PC-9 (cell line): ENCODE measurements at regions not wholly inside any gene's neighbourhood (a gene's known extent, or its start where the extent isn't known, plus 50 kb on each side); places are given as distances from the start of the nearest gene placed in this dataset.
"Not testable (repeated sequence)": the region's sequence is repeated elsewhere in the genome, so short reads cannot be mapped to it uniquely, and the experiment has no call there.

Experiments
- BruUV-seq: library from RNA; stranded (reverse); fragments of 400-500 nt; replicated peaks from 2 replicates; lab custom pipeline; 2021; lab: Mats Ljungman, UMichigan
- CTCF ChIA-PET: fragments of 300-600 bp; sonication (Branson Sonifier 250); formaldehyde crosslinking; loops from one replicate; lab custom pipeline; 2022; ENCODE audit warnings: antibody characterized with exemption; lab: Charles Lee
- POLR2A ChIA-PET: fragments of 300-600 bp; sonication (Branson Sonifier 250); formaldehyde crosslinking; loops from one replicate; lab custom pipeline; 2022; ENCODE audit warnings: antibody characterized with exemption; ENCODE audit not compliant: unreplicated experiment; lab: Charles Lee
- DNase-seq, 2 experiments: peaks; one replicate each; pipeline versions ENCODE4 v3.0.0 to v3.0.0-alpha.2; 2015 to 2022; ENCODE audit warnings: mixed read lengths in 1 of 2
- H2AFZ ChIP-seq: fragments of 200-600 bp; sonication (generic); 2 replicates; pipeline ENCODE4 v1.8.1; 2017; ENCODE audit warnings: antibody characterized with exemption
- H3F3A ChIP-seq: fragments of 200-600 bp; sonication (generic); 2 replicates; pipeline ENCODE4 v1.8.1; 2017; ENCODE audit warnings: antibody characterized with exemption, mild to moderate bottlenecking, low read depth; ENCODE audit not compliant: insufficient read depth
- H3K27ac ChIP-seq: fragments of 200-600 bp; sonication (generic); 2 replicates; pipeline ENCODE4 v1.6.1; 2016; ENCODE audit warnings: mixed run types
- H3K27me3 ChIP-seq: fragments of 200-600 bp; sonication (generic); 2 replicates; pipeline ENCODE4 v1.6.1; 2016; ENCODE audit warnings: low read depth, mixed run types; ENCODE audit not compliant: insufficient read depth
- H3K36me3 ChIP-seq: fragments of 200-600 bp; sonication (generic); 2 replicates; pipeline ENCODE4 v1.6.1; 2016; ENCODE audit warnings: low read depth, mixed run types
- H3K4me1 ChIP-seq: fragments of 200-600 bp; sonication (generic); replicated peaks from 2 replicates; pipeline ENCODE4 v1.6.1; 2016; ENCODE audit warnings: mixed run types; ENCODE audit not compliant: insufficient read depth
- H3K4me2 ChIP-seq: fragments of 200-600 bp; sonication (generic); 2 replicates; pipeline ENCODE4 v1.6.1; 2017; ENCODE audit warnings: mixed run types
- H3K4me3 ChIP-seq: fragments of 200-600 bp; sonication (generic); 2 replicates; pipeline ENCODE4 v1.6.1; 2016; ENCODE audit warnings: mixed run types
- H3K79me2 ChIP-seq: fragments of 200-600 bp; sonication (generic); 2 replicates; pipeline ENCODE4 v1.6.1; 2017; ENCODE audit warnings: low read depth, mixed run types
- H3K9me2 ChIP-seq: fragments of 200-600 bp; sonication (generic); 2 replicates; pipeline ENCODE4 v1.8.1; 2017; ENCODE audit warnings: mild to moderate bottlenecking; ENCODE audit not compliant: insufficient read depth
- H3K9me3 ChIP-seq: fragments of 200-600 bp; sonication (generic); 2 replicates; pipeline ENCODE4 v1.8.1; 2016; ENCODE audit warnings: low read depth; ENCODE audit not compliant: insufficient read depth
- H4K20me1 ChIP-seq: fragments of 200-600 bp; sonication (generic); 2 replicates; pipeline ENCODE4 v1.8.1; 2017; ENCODE audit not compliant: insufficient read depth
- EZH2 ChIP-seq: fragments of 200-600 bp; sonication (generic); IDR thresholded peaks from 2 replicates; pipeline ENCODE4 v1.8.0; 2017; ENCODE audit warnings: antibody characterized with exemption, low read depth
- intact Hi-C: fragments of 100-400 bp; cut with micrococcal nuclease; formaldehyde crosslinking; loops from one replicate; pipeline ENCODE4 v1.10.0; 2022; ENCODE audit not compliant: unreplicated experiment
- TF ChIP-seq, protein P1 (sequence below): fragments of 200-600 bp; sonication (generic); conservative IDR thresholded peaks from 2 replicates; pipeline ENCODE4 v1.6.1; 2017; ENCODE audit warnings: mixed run types, antibody characterized with exemption, mild to moderate bottlenecking, moderate library complexity

- no peaks in the 10 kb centered on the region for H3K36me3 ChIP-seq
- H3K79me2 ChIP-seq, result no peaks in the 10 kb centered on the region
- ChIA-PET POLR2A (no interaction called here), CTCF (no interaction called here)
- no peak overlapping the region for H3K4me2 ChIP-seq
- no TSS peak for BruUV-seq
- no peaks in the 10 kb centered on the region for H3K27me3 ChIP-seq
- no peak for DNase-seq
- H3K27ac ChIP-seq, result no peak overlapping the region
- H3K9me2 ChIP-seq, result no peaks in the 10 kb centered on the region
- no peak overlapping the region for H3K4me3 ChIP-seq
- H2AFZ ChIP-seq, result no peak overlapping the region
- H4K20me1 ChIP-seq, result no peaks in the 10 kb centered on the region
- no peaks in the 10 kb centered on the region for H3K4me1 ChIP-seq
- no peaks in the 10 kb centered on the region for H3K9me3 ChIP-seq
- no peaks in the 10 kb centered on the region for H3F3A ChIP-seq
- intact Hi-C loops, result no loop called here
- TF ChIP-seq, protein P1, sequence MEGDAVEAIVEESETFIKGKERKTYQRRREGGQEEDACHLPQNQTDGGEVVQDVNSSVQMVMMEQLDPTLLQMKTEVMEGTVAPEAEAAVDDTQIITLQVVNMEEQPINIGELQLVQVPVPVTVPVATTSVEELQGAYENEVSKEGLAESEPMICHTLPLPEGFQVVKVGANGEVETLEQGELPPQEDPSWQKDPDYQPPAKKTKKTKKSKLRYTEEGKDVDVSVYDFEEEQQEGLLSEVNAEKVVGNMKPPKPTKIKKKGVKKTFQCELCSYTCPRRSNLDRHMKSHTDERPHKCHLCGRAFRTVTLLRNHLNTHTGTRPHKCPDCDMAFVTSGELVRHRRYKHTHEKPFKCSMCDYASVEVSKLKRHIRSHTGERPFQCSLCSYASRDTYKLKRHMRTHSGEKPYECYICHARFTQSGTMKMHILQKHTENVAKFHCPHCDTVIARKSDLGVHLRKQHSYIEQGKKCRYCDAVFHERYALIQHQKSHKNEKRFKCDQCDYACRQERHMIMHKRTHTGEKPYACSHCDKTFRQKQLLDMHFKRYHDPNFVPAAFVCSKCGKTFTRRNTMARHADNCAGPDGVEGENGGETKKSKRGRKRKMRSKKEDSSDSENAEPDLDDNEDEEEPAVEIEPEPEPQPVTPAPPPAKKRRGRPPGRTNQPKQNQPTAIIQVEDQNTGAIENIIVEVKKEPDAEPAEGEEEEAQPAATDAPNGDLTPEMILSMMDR, result no peak
- no peak for TF ChIP-seq EZH2
These were observed 398.8 kb downstream of the NFIB start for GRCh38 chr9:13915131-13915530.

- CTCF ChIA-PET, result no interaction called here
- no peak overlapping the region for H3K4me3 ChIP-seq
- no peaks in the 10 kb centered on the region for H4K20me1 ChIP-seq
- DNase-seq, result no peak
- H3K27ac ChIP-seq, result no peak overlapping the region
- no peaks in the 10 kb centered on the region for H3K9me3 ChIP-seq
- TF ChIP-seq, protein P1, result no peak
- no peak for TF ChIP-seq EZH2
- H3K4me2 ChIP-seq, result no peak overlapping the region
- POLR2A ChIA-PET, result no interaction called here
- no peaks in the 10 kb centered on the region for H3K27me3 ChIP-seq
- H3K9me2 ChIP-seq, result no peaks in the 10 kb centered on the region
- intact Hi-C loops, result no loop called here
- H3K4me1 ChIP-seq, result no peaks in the 10 kb centered on the region
- no TSS peak for BruUV-seq
- no peaks in the 10 kb centered on the region for H3F3A ChIP-seq
- H2AFZ ChIP-seq, result no peak overlapping the region
- H3K36me3 ChIP-seq, result no peaks in the 10 kb centered on the region
- no peaks in the 10 kb centered on the region for H3K79me2 ChIP-seq
These were observed 402.5 kb downstream of the NFIB start for GRCh38 chr9:13911473-13911872.

- H3K9me2 ChIP-seq, CTCF ChIA-PET, H3K9me3 ChIP-seq, DNase-seq, H3K4me2 ChIP-seq, H3K79me2 ChIP-seq, H3K36me3 ChIP-seq, H3K4me1 ChIP-seq, POLR2A ChIA-PET, H3K27ac ChIP-seq, H3K4me3 ChIP-seq, H4K20me1 ChIP-seq, intact Hi-C loops, H2AFZ ChIP-seq, BruUV-seq, H3F3A ChIP-seq, H3K27me3 ChIP-seq: not testable (repeated sequence)
These were observed 406.1 kb downstream of the NFIB start for GRCh38 chr9:13907842-13908241.

GRCh38 chr9:13904746-13905145, 409.2 kb downstream of the NFIB start:
- Histone ChIP-seq H3F3A (no peaks in the 10 kb centered on the region), H3K79me2 (no peaks in the 10 kb centered on the region), H3K9me2 (no peaks in the 10 kb centered on the region), H2AFZ (no peak overlapping the region), H3K4me1 (no peaks in the 10 kb centered on the region), H3K36me3 (no peaks in the 10 kb centered on the region), H3K9me3 (no peaks in the 10 kb centered on the region), H3K4me2 (no peak overlapping the region), H3K4me3 (no peak overlapping the region), H3K27ac (no peak overlapping the region), H4K20me1 (no peaks in the 10 kb centered on the region), H3K27me3 (no peaks in the 10 kb centered on the region)
- BruUV-seq, result no TSS peak
- CTCF ChIA-PET, result no interaction called here
- POLR2A ChIA-PET, result no interaction called here
- DNase-seq, result no peak
- TF ChIP-seq EZH2, result no peak
- TF ChIP-seq, protein P1, result no peak
- intact Hi-C loops, result no loop called here
